Caco-2 (cell line): ENCODE measurements at regions not wholly inside any gene's neighbourhood (a gene's known extent, or its start where the extent isn't known, plus 50 kb on each side); places are given as distances from the start of the nearest gene placed in this dataset.

ENCODE experiments used
- BruUV-seq: library from RNA; stranded (reverse); fragments of 400-500 nt; replicated peaks from 2 replicates; lab custom pipeline; 2021; lab: Mats Ljungman, UMichigan
- CTCF ChIA-PET: fragments of 300-600 bp; sonication (Branson Sonifier 250); formaldehyde crosslinking; loops from one replicate; lab custom pipeline; 2022; ENCODE audit warnings: antibody characterized with exemption; lab: Charles Lee
- POLR2A ChIA-PET: fragments of 300-600 bp; sonication (Branson Sonifier 250); formaldehyde crosslinking; loops from one replicate; lab custom pipeline; 2022; ENCODE audit warnings: antibody characterized with exemption; lab: Charles Lee
- DNase-seq, 2 experiments: peaks; one replicate each; pipeline versions ENCODE4 v3.0.0 to v3.0.0-alpha.2; 2020 to 2022
- H3K27me3 ChIP-seq: replicated peaks from 2 replicates; pipeline ENCODE4 v1.6.0; 2011; ENCODE audit warnings: low read length; ENCODE audit not compliant: control insufficient read depth, insufficient read depth
- H3K36me3 ChIP-seq: 2 replicates; pipeline ENCODE4 v1.5.1; 2011; ENCODE audit warnings: low read length; ENCODE audit not compliant: control insufficient read depth, insufficient read depth
- H3K4me1 ChIP-seq: fragments of 250-450 bp; sonication (Bioruptor Pico); 2 replicates; pipeline ENCODE4 v1.5.1; 2020; ENCODE audit warnings: mild to moderate bottlenecking
- H3K4me3 ChIP-seq: 2 replicates; pipeline ENCODE4 v1.5.1; 2011; ENCODE audit warnings: low read depth, mild to moderate bottlenecking, control low read depth, low read length
- H3K9me3 ChIP-seq: fragments of 250-450 bp; sonication (Bioruptor Pico); 2 replicates; pipeline ENCODE4 v1.5.1; 2020; ENCODE audit warnings: mild to moderate bottlenecking, moderate library complexity
- H3K27ac Mint-ChIP-seq: one replicate; pipeline ENCODE4 v1.8.0; 2022; ENCODE audit warnings: mixed read lengths; ENCODE audit not compliant: unreplicated experiment
- H3K27me3 Mint-ChIP-seq: one replicate; pipeline ENCODE4 v1.8.0; 2022; ENCODE audit warnings: mixed read lengths; ENCODE audit not compliant: insufficient read depth, unreplicated experiment
- H3K36me3 Mint-ChIP-seq: one replicate; pipeline ENCODE4 v1.8.0; 2022; ENCODE audit warnings: mild to moderate bottlenecking, mixed read lengths; ENCODE audit not compliant: insufficient read depth, unreplicated experiment
- H3K4me1 Mint-ChIP-seq: one replicate; pipeline ENCODE4 v1.8.0; 2022; ENCODE audit warnings: low read depth, mixed read lengths; ENCODE audit not compliant: unreplicated experiment
- H3K4me3 Mint-ChIP-seq: one replicate; pipeline ENCODE4 v1.8.0; 2022; ENCODE audit warnings: mild to moderate bottlenecking, moderate library complexity, mixed read lengths; ENCODE audit not compliant: unreplicated experiment
- H3K9me3 Mint-ChIP-seq: one replicate; pipeline ENCODE4 v1.8.0; 2022; ENCODE audit warnings: mixed read lengths; ENCODE audit not compliant: unreplicated experiment
- intact Hi-C: fragments of 100-400 bp; cut with micrococcal nuclease; formaldehyde crosslinking; loops from one replicate; pipeline ENCODE4 v1.10.0; 2022; ENCODE audit not compliant: unreplicated experiment
- TF ChIP-seq, protein P1 (sequence below), 2 experiments: fragments of 200-600 bp in 1 of 2; IDR thresholded peaks; 1 replicate in 1 of 2; 2 replicates in 1 of 2; pipeline versions ENCODE4 v1.5.1 to v1.8.0; 2011 to 2022; ENCODE audit warnings: antibody characterized with exemption in 1 of 2, control low read depth in 1 of 2, inconsistent platforms in 1 of 2, low read depth in 1 of 2, low read length in 1 of 2, mild to moderate bottlenecking in 1 of 2, moderate library complexity in 1 of 2; ENCODE audit not compliant: insufficient read depth in 1 of 2, severe bottlenecking in 1 of 2, unreplicated experiment in 1 of 2

DNA sequence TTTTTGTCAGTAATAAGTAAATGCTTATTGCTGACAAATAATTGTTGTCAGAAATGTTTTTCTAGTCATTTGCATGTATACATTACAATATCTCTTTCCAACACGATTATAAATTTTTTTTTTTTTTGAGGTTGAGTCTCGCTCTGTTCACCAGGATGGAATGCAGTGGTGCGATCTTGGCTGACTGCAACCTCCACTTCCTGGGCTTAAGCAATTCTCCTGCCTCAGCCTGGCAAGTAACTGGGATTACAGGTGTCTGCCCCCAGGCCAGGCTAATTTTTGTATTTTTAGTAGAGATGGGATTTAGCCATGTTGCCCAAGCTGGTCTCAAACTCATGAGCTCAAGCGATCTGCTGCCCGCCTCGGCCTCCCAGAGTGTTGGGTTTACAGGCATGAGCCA is 72.0 kb upstream of the ATF3 start:
- Mint-ChIP-seq H3K36me3 (no peaks in the 10 kb centered on the region), H3K27ac (no peak overlapping the region), H3K27me3 (peaks cover 10% of the 10 kb centered on the region), H3K4me1 (no peaks in the 10 kb centered on the region), H3K9me3 (no peaks in the 10 kb centered on the region), H3K4me3 (no peak overlapping the region)
- intact Hi-C loops: no loop called here
- no peaks in the 10 kb centered on the region for H3K4me1 ChIP-seq
- no peak for DNase-seq
- no peak overlapping the region for H3K4me3 ChIP-seq
- H3K9me3 ChIP-seq: peaks cover 17% of the 10 kb centered on the region
- H3K27me3 ChIP-seq: no peaks in the 10 kb centered on the region
- no TSS peak for BruUV-seq
- TF ChIP-seq, protein P1, sequence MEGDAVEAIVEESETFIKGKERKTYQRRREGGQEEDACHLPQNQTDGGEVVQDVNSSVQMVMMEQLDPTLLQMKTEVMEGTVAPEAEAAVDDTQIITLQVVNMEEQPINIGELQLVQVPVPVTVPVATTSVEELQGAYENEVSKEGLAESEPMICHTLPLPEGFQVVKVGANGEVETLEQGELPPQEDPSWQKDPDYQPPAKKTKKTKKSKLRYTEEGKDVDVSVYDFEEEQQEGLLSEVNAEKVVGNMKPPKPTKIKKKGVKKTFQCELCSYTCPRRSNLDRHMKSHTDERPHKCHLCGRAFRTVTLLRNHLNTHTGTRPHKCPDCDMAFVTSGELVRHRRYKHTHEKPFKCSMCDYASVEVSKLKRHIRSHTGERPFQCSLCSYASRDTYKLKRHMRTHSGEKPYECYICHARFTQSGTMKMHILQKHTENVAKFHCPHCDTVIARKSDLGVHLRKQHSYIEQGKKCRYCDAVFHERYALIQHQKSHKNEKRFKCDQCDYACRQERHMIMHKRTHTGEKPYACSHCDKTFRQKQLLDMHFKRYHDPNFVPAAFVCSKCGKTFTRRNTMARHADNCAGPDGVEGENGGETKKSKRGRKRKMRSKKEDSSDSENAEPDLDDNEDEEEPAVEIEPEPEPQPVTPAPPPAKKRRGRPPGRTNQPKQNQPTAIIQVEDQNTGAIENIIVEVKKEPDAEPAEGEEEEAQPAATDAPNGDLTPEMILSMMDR (IDR thresholded peaks at IDR 0.05; ENCODE audit: insufficient read depth in 1 of 2, low read depth in 1 of 2, low read length in 1 of 2, severe bottlenecking in 1 of 2, unreplicated experiment in 1 of 2): no peak
- ChIA-PET CTCF (no interaction called here), POLR2A (no interaction called here)
- H3K36me3 ChIP-seq: no peaks in the 10 kb centered on the region

DNA sequence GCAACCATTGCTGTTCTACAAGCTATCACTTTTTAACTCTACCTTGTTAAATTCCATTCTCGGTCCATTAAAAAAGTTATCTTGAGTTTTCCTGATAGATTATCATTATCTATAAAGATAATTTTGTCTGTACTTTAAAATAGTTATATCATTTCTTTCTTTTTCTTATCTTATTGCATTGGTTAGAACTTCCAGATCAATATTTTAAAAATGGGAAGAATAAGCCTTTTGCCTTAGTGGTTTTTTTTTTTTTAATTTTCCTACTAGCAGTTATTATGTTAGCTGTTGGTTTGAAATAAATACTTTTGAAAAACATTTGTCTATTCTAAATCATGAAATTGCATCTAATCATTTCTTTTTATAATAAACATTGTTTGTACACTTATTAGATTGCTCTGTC is 71.0 kb upstream of the ATF3 start:
- Histone ChIP-seq H3K9me3 (peaks cover 17% of the 10 kb centered on the region), H3K27me3 (no peaks in the 10 kb centered on the region), H3K36me3 (no peaks in the 10 kb centered on the region), H3K4me3 (no peak overlapping the region), H3K4me1 (no peaks in the 10 kb centered on the region)
- intact Hi-C loops: no loop called here
- Mint-ChIP-seq H3K27ac (no peak overlapping the region), H3K4me3 (no peak overlapping the region), H3K27me3 (peaks cover 7% of the 10 kb centered on the region), H3K36me3 (no peaks in the 10 kb centered on the region), H3K9me3 (no peaks in the 10 kb centered on the region), H3K4me1 (no peaks in the 10 kb centered on the region)
- no peak for DNase-seq
- no TSS peak for BruUV-seq
- ChIA-PET CTCF (no interaction called here), POLR2A (no interaction called here)
- TF ChIP-seq, protein P1 (IDR thresholded peaks at IDR 0.05; ENCODE audit: insufficient read depth in 1 of 2, low read depth in 1 of 2, low read length in 1 of 2, severe bottlenecking in 1 of 2, unreplicated experiment in 1 of 2): no peak

DNA sequence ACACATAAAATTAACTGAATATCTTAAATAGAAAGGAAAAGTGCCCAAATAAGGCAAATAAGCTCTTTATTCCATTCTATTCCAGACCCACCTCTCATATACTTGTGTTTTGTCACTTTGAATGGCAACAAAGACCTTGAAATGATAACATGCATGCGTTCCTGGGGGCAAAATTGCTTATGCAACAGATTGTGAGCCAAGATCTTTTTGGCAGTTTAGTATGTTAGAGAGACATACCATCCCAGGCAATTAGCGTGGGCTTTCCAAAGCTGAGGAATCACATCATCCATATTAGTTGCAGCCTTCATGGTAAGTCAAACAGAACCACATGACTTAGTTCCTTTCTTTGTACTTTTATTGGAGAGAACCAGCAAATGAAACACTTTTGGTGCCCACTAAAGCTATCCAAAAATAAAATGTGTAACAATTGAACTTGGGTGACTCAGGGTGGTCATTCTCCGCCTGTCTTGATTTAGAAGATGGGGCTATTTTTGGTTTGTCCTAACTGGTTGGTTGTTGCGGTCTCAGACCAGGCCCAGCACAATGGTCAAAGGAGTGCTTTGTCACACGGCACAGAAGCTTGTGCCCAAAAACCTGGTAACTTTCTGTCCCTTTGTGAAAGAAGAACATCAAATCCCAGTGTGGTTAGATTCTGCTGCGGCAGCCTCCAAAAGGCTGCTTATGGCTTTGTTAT is 68.7 kb upstream of the ATF3 start:
- H3K27ac Mint-ChIP-seq: no peak overlapping the region
- no peaks in the 10 kb centered on the region for H3K4me1 Mint-ChIP-seq
- H3K36me3 Mint-ChIP-seq: no peaks in the 10 kb centered on the region
- ChIA-PET CTCF (interaction anchor here (0.5 kb wide), 1 partner anchor 103 kb away, joined by 4 read pairs; no protein-coding TSS in a partner anchor), POLR2A (no interaction called here)
- TF ChIP-seq, protein P1 (IDR thresholded peaks at IDR 0.05; ENCODE audit: insufficient read depth in 1 of 2, low read depth in 1 of 2, low read length in 1 of 2, severe bottlenecking in 1 of 2, unreplicated experiment in 1 of 2): no peak
- no peak overlapping the region for H3K4me3 ChIP-seq
- H3K36me3 ChIP-seq: no peaks in the 10 kb centered on the region
- H3K4me1 ChIP-seq: no peaks in the 10 kb centered on the region
- peaks cover 6% of the 10 kb centered on the region for H3K27me3 Mint-ChIP-seq
- DNase-seq: no peak
- no peaks in the 10 kb centered on the region for H3K27me3 ChIP-seq
- BruUV-seq: no TSS peak
- intact Hi-C loops: no loop called here
- H3K9me3 ChIP-seq: peaks cover 17% of the 10 kb centered on the region
- no peak overlapping the region for H3K4me3 Mint-ChIP-seq
- H3K9me3 Mint-ChIP-seq: no peaks in the 10 kb centered on the region
